GM12878 (cell line): ENCODE measurements at regions not wholly inside any gene's neighbourhood (a gene's known extent, or its start where the extent isn't known, plus 50 kb on each side); places are given as distances from the start of the nearest gene placed in this dataset.

ENCODE experiments used
- ATAC-seq: fragments of 200-7000 bp; cut with Tn5 transposase; 3 replicates; pipeline ENCODE4 v1.9.1; 2020; ENCODE audit warnings: mild to moderate bottlenecking, moderate library complexity
- BruUV-seq: library from RNA; stranded (reverse); fragments of 400-500 nt; replicated peaks from 2 replicates; lab custom pipeline; 2021; lab: Mats Ljungman, UMichigan
- CTCF ChIA-PET: fragments of 300-600 bp; sonication (Branson Sonifier 250); formaldehyde crosslinking; extraction: SDS; loops from one replicate; lab custom pipeline; 2021; ENCODE audit warnings: inconsistent platforms; lab: Yijun Ruan, JAX
- POLR2A ChIA-PET: fragments of 350-600 bp; formaldehyde crosslinking; extraction: SDS; loops from one replicate; lab custom pipeline; 2021; ENCODE audit warnings: inconsistent platforms; lab: Charles Lee
- RAD21 ChIA-PET: fragments of 300-600 bp; sonication (Branson Sonifier 250); formaldehyde crosslinking; loops from one replicate; lab custom pipeline; 2023; ENCODE audit warnings: antibody characterized with exemption; ENCODE audit not compliant: unreplicated experiment; lab: Charles Lee
- SMC1A ChIA-PET: fragments of 300-600 bp; sonication (Branson Sonifier 250); formaldehyde crosslinking; loops from one replicate; lab custom pipeline; 2023; ENCODE audit not compliant: unreplicated experiment, uncharacterized antibody; lab: Charles Lee
- DNase-seq: peaks from one replicate; pipeline ENCODE4 v3.0.0-alpha.2; 2011; ENCODE audit warnings: low read depth, low spot score
- FAIRE-seq: peaks from 3 replicates; lab custom pipeline; 2011; peaks lifted over from hg19 to GRCh38; lab: Jason Lieb, UNC
- H2AFZ ChIP-seq: 2 replicates; pipeline ENCODE4 v1.6.0; 2011; ENCODE audit warnings: low read depth, low read length, control low read depth; ENCODE audit not compliant: control insufficient read depth
- H3K27ac ChIP-seq: 2 replicates; pipeline ENCODE4 v1.5.1; 2011; ENCODE audit warnings: control low read depth; ENCODE audit not compliant: control insufficient read depth, insufficient read depth
- H3K27me3 ChIP-seq, 2 experiments: replicated peaks in 1 of 2; 2 replicates each; pipeline versions ENCODE4 v1.6.0 to v1.6.1; 2011; ENCODE audit warnings: low read length in 1 of 2; ENCODE audit not compliant: control insufficient read depth in 2 of 2, insufficient read depth in 2 of 2
- H3K36me3 ChIP-seq, 2 experiments: 2 replicates each; pipeline ENCODE4 v1.5.1; 2011; ENCODE audit warnings: low read length in 1 of 2; ENCODE audit not compliant: control insufficient read depth in 2 of 2, insufficient read depth in 2 of 2
- H3K4me1 ChIP-seq: 2 replicates; pipeline ENCODE4 v1.6.1; 2011; ENCODE audit warnings: mild to moderate bottlenecking, low read length, moderate library complexity, mixed read lengths; ENCODE audit not compliant: control insufficient read depth, insufficient read depth
- H3K4me2 ChIP-seq: 2 replicates; pipeline ENCODE4 v1.6.0; 2011; ENCODE audit warnings: control low read depth; ENCODE audit not compliant: control insufficient read depth, insufficient read depth
- H3K4me3 ChIP-seq: fragments of 200-600 bp; sonication (generic); 2 replicates; pipeline ENCODE4 v1.5.1; 2016
- H3K79me2 ChIP-seq: 2 replicates; pipeline ENCODE4 v1.6.0; 2011; ENCODE audit warnings: low read length; ENCODE audit not compliant: control insufficient read depth, insufficient read depth
- H3K9ac ChIP-seq: 2 replicates; pipeline ENCODE4 v1.8.0; 2011; ENCODE audit warnings: low read length, control low read depth, mixed read lengths; ENCODE audit not compliant: control insufficient read depth, insufficient read depth
- H3K9me3 ChIP-seq: replicated peaks from 3 replicates; pipeline ENCODE4 v1.5.1; 2011; ENCODE audit warnings: mild to moderate bottlenecking, low read length; ENCODE audit not compliant: control insufficient read depth, insufficient read depth
- H4K20me1 ChIP-seq: 2 replicates; pipeline ENCODE4 v1.6.0; 2011; ENCODE audit not compliant: control insufficient read depth, insufficient read depth
- CBX5 ChIP-seq: sonication (generic); IDR thresholded peaks from 2 replicates; pipeline ENCODE4 v1.6.1; 2016; ENCODE audit warnings: low read depth, moderate library complexity, mild to moderate bottlenecking, inconsistent platforms
- CUX1 ChIP-seq: IDR thresholded peaks from 2 replicates; pipeline ENCODE4 v1.6.1; 2012; ENCODE audit warnings: improper control_type of control experiment, low read depth, low read length; ENCODE audit not compliant: insufficient replicate concordance
- DPF2 ChIP-seq: fragments of 450-650 bp; IDR thresholded peaks from 2 replicates; pipeline ENCODE4 v1.6.1; 2017; ENCODE audit warnings: mild to moderate bottlenecking
- FOS ChIP-seq: IDR thresholded peaks from 3 replicates; pipeline ENCODE4 v1.6.1; 2011; ENCODE audit warnings: borderline replicate concordance; ENCODE audit not compliant: insufficient read length; ENCODE audit errors: extremely low read depth
- HDAC6 ChIP-seq: fragments of 200-600 bp; sonication (generic); IDR thresholded peaks from one replicate; pipeline ENCODE4 v1.8.0; 2017; ENCODE audit warnings: antibody characterized with exemption; ENCODE audit not compliant: unreplicated experiment
- IKZF2 ChIP-seq, 2 experiments: fragments of 450-650 bp; IDR thresholded peaks; 2 replicates each; pipeline ENCODE4 v1.6.1; 2017; ENCODE audit warnings: mild to moderate bottlenecking in 2 of 2, moderate library complexity in 2 of 2
- KLF5 ChIP-seq: fragments of 450-650 bp; IDR thresholded peaks from 2 replicates; pipeline ENCODE4 v1.6.1; 2014; ENCODE audit warnings: mild to moderate bottlenecking; ENCODE audit not compliant: partially characterized antibody
- PAX5 ChIP-seq: IDR thresholded peaks from 2 replicates; pipeline ENCODE4 v1.6.1; 2011; ENCODE audit warnings: low read depth, low read length, borderline replicate concordance
- PAX8 ChIP-seq: fragments of 450-650 bp; IDR thresholded peaks from 2 replicates; pipeline ENCODE4 v1.6.1; 2017; ENCODE audit warnings: mild to moderate bottlenecking, moderate library complexity
- RBBP5 ChIP-seq: fragments of 200-600 bp; sonication (generic); conservative IDR thresholded peaks from 2 replicates; pipeline ENCODE4 v1.6.1; 2016
- ZNF592 ChIP-seq: fragments of 450-650 bp; IDR thresholded peaks from 2 replicates; pipeline ENCODE4 v1.6.1; 2017; ENCODE audit warnings: mild to moderate bottlenecking, moderate library complexity
- WGBS: methylation state at CpG from one replicate; pipeline ENCODE4 v1.1.6; 2016; ENCODE audit warnings: low lambda C conversion rate; ENCODE audit not compliant: insufficient replicate concordance, insufficient coverage; ENCODE audit errors: missing lambda C conversion rate; 5-methylcytosine and 5-hydroxymethylcytosine counted together
- in situ Hi-C: fragments of 300-500 bp; cut with MboI; formaldehyde crosslinking; loops from 9 replicates; pipeline ENCODE4 v1.14.3; 2018; ENCODE audit warnings: mixed read lengths
- intact Hi-C: fragments of 100-400 bp; cut with micrococcal nuclease; formaldehyde crosslinking; loops from one replicate; pipeline ENCODE4 v1.14.2; 2022; ENCODE audit not compliant: unreplicated experiment

GRCh38 chr3:177563243-177563780 lies 366.0 kb upstream of the TBL1XR1 start:
- Histone ChIP-seq H3K4me1 (no peaks in the 10 kb centered on the region), H3K27ac (no peak overlapping the region), H3K79me2 (no peaks in the 10 kb centered on the region), H3K27me3 (no peaks in the 10 kb centered on the region), H4K20me1 (no peaks in the 10 kb centered on the region), H3K9me3 (no peaks in the 10 kb centered on the region), H2AFZ (no peak overlapping the region), H3K4me3 (no peak overlapping the region), H3K4me2 (no peak overlapping the region), H3K9ac (no peak overlapping the region), H3K36me3 (no peaks in the 10 kb centered on the region)
- ChIA-PET SMC1A (no interaction called here), POLR2A (no interaction called here), CTCF (no interaction called here), RAD21 (no interaction called here)
- DNase-seq (no peak), ATAC-seq (no peak), FAIRE-seq (no peak)
- intact Hi-C loops = no loop called here
- in situ Hi-C loops = no loop called here
- no TSS peak for BruUV-seq
- no peak for TF ChIP-seq PAX8
- TF ChIP-seq KLF5 = no peak
- TF ChIP-seq FOS = no peak
- TF ChIP-seq RBBP5 = no peak
- no peak for TF ChIP-seq DPF2
- TF ChIP-seq CUX1 = no peak
- no peak for TF ChIP-seq PAX5
- TF ChIP-seq ZNF592 = no peak
- TF ChIP-seq IKZF2 (IDR thresholded peaks at IDR 0.05) = no peak
- TF ChIP-seq HDAC6 = no peak
- TF ChIP-seq CBX5 = no peak
- 65% methylated on average over 3 of the region's 3 CpGs for WGBS
